Nephron (organoid): ENCODE measurements at regions not wholly inside any gene's neighbourhood (a gene's known extent, or its start where the extent isn't known, plus 50 kb on each side); places are given as distances from the start of the nearest gene placed in this dataset.
"Not testable (repeated sequence)": the region's sequence is repeated elsewhere in the genome, so short reads cannot be mapped to it uniquely, and the experiment has no call there.

Source experiments
- H3K27ac Mint-ChIP-seq, 3 experiments: 2 replicates each; pipeline ENCODE4 v1.8.0; 2020; ENCODE audit warnings: mixed read lengths in 3 of 3, mild to moderate bottlenecking in 2 of 3, moderate library complexity in 1 of 3
- H3K27me3 Mint-ChIP-seq: 2 replicates; pipeline ENCODE4 v1.8.0; 2021; ENCODE audit warnings: low read depth, mild to moderate bottlenecking, moderate library complexity, mixed read lengths
- H3K36me3 Mint-ChIP-seq: 2 replicates; pipeline ENCODE4 v1.8.0; 2020; ENCODE audit warnings: low read depth, mixed read lengths
- H3K4me1 Mint-ChIP-seq: 2 replicates; pipeline ENCODE4 v1.8.0; 2020; ENCODE audit warnings: mixed read lengths
- H3K4me3 Mint-ChIP-seq, 3 experiments: 2 replicates each; pipeline ENCODE4 v1.8.0; 2020; ENCODE audit warnings: mild to moderate bottlenecking in 3 of 3, mixed read lengths in 3 of 3, moderate library complexity in 2 of 3
- H3K9me3 Mint-ChIP-seq: 2 replicates; pipeline ENCODE4 v1.8.0; 2020; ENCODE audit warnings: mixed read lengths

GRCh38 chr2:91567546-91568335 is 2876.3 kb downstream of the RPIA start:
- H3K27me3 Mint-ChIP-seq, H3K4me3 Mint-ChIP-seq, H3K4me1 Mint-ChIP-seq, H3K27ac Mint-ChIP-seq, H3K9me3 Mint-ChIP-seq, H3K36me3 Mint-ChIP-seq: not testable (repeated sequence)

GRCh38 chr2:91568391-91569338 is 2877.2 kb downstream of the RPIA start:
- H3K4me1 Mint-ChIP-seq, H3K27me3 Mint-ChIP-seq, H3K27ac Mint-ChIP-seq, H3K36me3 Mint-ChIP-seq, H3K4me3 Mint-ChIP-seq: not testable (repeated sequence)
- peaks cover 11% of the 10 kb centered on the region for H3K9me3 Mint-ChIP-seq

DNA sequence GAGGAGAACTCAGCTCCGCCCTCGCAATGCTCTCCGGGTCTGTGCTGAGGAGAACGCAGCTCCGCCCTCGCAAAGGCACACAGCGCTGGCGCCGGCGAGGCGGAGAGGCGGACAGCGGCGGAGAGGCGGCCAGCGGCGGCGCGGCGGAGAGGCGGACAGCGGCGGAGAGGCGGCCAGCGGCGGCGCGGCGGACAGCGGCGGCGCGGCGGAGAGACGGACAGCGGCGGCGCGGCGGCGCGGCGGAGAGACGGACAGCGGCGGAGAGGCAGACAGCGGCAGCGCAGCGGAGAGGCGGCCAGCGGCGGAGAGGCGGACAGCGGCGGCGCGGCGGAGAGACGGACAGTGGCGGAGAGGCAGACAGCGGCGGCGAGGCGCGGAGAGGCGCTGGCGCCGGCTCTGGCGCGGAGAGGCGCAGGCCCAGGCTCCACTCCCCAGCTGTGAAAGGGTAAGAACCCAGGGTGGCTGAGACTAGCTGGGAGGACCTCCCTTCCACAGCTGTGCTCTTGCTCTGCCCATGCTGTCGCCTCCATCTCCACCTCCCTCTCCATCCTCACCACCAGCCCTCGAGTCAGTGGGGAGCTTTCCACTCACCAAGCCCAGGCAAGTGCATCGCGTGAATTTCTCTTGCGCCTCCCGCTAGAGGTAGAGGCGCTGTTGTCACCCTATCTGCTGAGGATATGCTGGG is 2879.9 kb downstream of the RPIA start:
- H3K27ac Mint-ChIP-seq, H3K27me3 Mint-ChIP-seq, H3K36me3 Mint-ChIP-seq: not testable (repeated sequence)

DNA sequence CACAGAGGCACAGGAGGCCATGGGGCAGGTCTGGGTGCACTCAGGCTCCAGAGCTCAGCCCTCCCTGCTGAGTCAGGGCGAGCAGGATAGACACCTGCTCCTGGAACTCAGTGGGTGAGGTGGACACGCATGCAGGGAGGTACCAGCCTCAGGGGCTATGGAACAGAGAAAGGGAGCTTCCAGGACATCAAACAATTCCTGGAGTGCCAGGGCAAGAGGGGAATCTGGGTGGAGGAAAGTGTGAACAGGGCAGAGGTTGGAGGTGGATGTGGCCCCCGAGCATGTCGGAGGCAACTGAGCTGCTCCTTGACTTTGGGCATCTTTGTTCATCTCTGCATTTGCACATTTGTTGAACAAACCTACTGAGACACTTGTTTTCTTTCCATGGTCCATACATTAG is 2881.5 kb downstream of the RPIA start:
- H3K27ac Mint-ChIP-seq, H3K36me3 Mint-ChIP-seq, H3K4me3 Mint-ChIP-seq, H3K4me1 Mint-ChIP-seq, H3K27me3 Mint-ChIP-seq: not testable (repeated sequence)
- H3K9me3 Mint-ChIP-seq: peaks cover 18% of the 10 kb centered on the region

More for the DNA sequence above, 2879.9 kb downstream of the RPIA start:
- Mint-ChIP-seq H3K4me3 (peak overlapping the region; percentile 32 to 59 (median 46)), H3K9me3 (peaks cover 13% of the 10 kb centered on the region)
- not testable (repeated sequence) for H3K4me1 Mint-ChIP-seq

- not testable (repeated sequence) for H3K4me3 Mint-ChIP-seq, H3K27ac Mint-ChIP-seq, H3K4me1 Mint-ChIP-seq, H3K27me3 Mint-ChIP-seq, H3K36me3 Mint-ChIP-seq
- peaks cover 18% of the 10 kb centered on the region for H3K9me3 Mint-ChIP-seq
These were observed 2882.3 kb downstream of the RPIA start for GRCh38 chr2:91573755-91574154.

GRCh38 chr2:91574255-91574654 is 2882.8 kb downstream of the RPIA start:
- H3K27ac Mint-ChIP-seq, H3K27me3 Mint-ChIP-seq, H3K4me3 Mint-ChIP-seq, H3K36me3 Mint-ChIP-seq, H3K4me1 Mint-ChIP-seq: not testable (repeated sequence)
- H3K9me3 Mint-ChIP-seq: peaks cover 18% of the 10 kb centered on the region

DNA sequence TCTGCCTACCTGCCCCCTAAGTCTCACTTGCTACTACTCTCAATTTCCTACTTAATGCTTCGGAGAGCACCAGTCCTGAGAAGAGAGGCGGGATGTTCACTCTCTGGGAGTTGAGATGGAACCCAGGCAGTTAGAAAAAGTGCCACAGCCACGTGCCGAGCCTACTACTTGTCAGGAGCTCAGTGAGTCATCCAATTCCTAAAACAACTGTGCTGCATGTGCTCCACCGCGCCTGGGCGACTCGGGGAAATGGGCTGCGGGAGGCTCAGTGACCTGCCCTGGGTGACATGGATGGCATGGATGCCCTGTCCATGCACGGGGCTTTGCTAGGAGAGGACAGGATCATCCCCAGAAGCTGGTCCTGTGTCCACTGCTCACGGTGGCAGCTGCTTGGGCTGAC is 2884.2 kb downstream of the RPIA start:
- H3K9me3 Mint-ChIP-seq: peaks cover 25% of the 10 kb centered on the region
- not testable (repeated sequence) for H3K4me1 Mint-ChIP-seq, H3K27ac Mint-ChIP-seq, H3K27me3 Mint-ChIP-seq, H3K36me3 Mint-ChIP-seq, H3K4me3 Mint-ChIP-seq

DNA sequence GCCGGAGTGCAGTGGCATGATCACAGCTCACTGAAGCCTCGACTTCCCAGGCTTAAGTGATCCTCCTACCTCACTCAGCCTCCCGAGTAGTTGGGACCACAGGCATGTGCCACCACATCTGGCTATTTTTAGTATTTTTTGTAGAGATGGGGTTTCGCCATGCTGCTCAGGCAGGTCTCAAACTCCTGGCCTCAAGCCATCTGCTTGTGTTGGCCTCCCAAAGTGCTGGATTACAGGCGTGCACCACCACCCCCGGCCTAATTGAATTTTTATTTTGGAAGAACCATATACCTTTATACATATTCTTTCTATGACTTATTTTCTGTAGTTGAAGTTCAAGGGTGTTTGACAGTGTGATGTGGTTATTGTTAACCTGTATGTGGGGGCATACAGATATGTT is 2885.9 kb downstream of the RPIA start:
- H3K9me3 Mint-ChIP-seq: peaks cover 25% of the 10 kb centered on the region
- H3K4me1 Mint-ChIP-seq, H3K4me3 Mint-ChIP-seq, H3K27me3 Mint-ChIP-seq, H3K27ac Mint-ChIP-seq, H3K36me3 Mint-ChIP-seq: not testable (repeated sequence)

- H3K36me3 Mint-ChIP-seq: not testable (repeated sequence)
These were observed 2887.2 kb downstream of the RPIA start for GRCh38 chr2:91578678-91579077.

GRCh38 chr2:91579555-91579954 is 2888.1 kb downstream of the RPIA start:
- not testable (repeated sequence) for H3K27me3 Mint-ChIP-seq, H3K4me1 Mint-ChIP-seq, H3K27ac Mint-ChIP-seq, H3K36me3 Mint-ChIP-seq, H3K4me3 Mint-ChIP-seq
- peaks cover 30% of the 10 kb centered on the region for H3K9me3 Mint-ChIP-seq

More at GRCh38 chr2:91578678-91579077, 2887.2 kb downstream of the RPIA start:
- H3K9me3 Mint-ChIP-seq: peaks cover 23% of the 10 kb centered on the region
- not testable (repeated sequence) for H3K4me3 Mint-ChIP-seq, H3K4me1 Mint-ChIP-seq, H3K27me3 Mint-ChIP-seq, H3K27ac Mint-ChIP-seq

DNA sequence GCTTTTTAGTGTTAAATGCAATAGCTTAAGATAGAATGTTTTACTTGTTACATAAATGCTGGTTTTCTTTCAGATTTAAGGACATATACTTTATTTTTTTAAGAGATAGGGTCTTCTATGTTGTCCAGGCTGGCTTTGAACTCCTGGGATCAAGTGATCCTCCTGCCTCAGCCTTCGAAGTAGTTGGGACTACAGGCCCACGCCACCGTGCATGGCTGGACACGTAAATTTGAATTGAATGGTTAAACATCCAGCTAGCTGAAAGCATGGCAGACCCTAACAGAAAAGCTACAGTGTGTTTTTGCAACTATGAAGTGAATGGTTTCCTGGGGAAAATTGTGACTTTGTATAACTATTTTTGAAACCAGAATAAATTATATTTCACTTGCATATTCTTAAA is 2888.6 kb downstream of the RPIA start:
- H3K27me3 Mint-ChIP-seq, H3K27ac Mint-ChIP-seq, H3K4me3 Mint-ChIP-seq, H3K36me3 Mint-ChIP-seq, H3K4me1 Mint-ChIP-seq: not testable (repeated sequence)
- H3K9me3 Mint-ChIP-seq: peaks cover 32% of the 10 kb centered on the region

DNA sequence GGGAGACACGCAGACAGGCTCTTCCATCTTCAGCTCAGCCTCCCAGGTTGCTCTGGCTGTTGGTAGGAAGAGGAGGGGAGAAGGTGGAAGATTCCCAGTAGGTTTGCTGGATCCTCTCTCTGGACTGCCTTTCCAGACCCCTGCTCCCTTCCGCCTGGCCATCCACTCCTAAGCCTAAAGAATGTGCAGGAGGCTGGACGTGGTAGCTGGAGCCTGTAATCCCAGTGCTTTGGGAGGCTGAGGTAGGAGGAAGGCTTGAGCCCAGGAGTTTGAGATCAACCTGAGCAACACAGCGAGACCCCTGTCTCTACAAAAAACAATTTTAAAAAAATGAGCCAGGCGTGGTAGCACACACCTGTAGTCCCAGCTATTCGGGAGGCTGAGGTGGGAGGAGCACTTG is 2895.6 kb downstream of the RPIA start:
- peaks cover 40% of the 10 kb centered on the region for H3K9me3 Mint-ChIP-seq
- H3K27me3 Mint-ChIP-seq, H3K4me3 Mint-ChIP-seq: not testable (repeated sequence)

DNA sequence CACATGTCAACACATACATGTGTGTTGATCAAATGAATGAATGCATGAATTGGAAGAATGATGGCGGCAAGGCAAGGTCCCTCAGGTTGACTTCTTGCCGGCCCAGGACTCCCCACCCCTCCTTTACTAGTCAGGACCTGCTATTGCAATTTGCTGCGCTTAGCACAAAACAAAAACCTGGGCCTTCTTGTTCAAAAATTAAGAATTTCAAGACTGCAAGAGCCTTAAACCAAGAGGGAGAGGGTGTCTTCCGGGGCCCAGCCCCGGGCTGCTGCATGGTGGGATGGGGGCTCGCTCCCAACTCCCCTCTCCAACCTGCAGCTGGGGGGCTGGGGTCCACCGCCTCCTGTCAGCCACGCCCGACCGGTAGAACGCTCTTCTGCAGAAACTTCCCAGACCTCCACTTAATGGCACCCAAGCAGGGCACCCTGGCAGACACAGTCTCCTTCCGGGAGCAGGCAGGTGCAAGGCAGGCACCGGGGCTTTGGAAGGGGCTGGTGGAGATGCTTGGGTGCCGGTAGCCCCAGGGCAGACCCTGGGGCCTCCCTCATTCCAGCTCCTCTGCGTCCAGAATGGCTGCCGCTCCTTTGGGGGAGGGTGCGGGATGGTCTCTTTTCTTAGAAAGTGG is 2896.5 kb downstream of the RPIA start:
- not testable (repeated sequence) for H3K4me3 Mint-ChIP-seq, H3K27me3 Mint-ChIP-seq, H3K27ac Mint-ChIP-seq, H3K36me3 Mint-ChIP-seq, H3K4me1 Mint-ChIP-seq
- H3K9me3 Mint-ChIP-seq: peaks cover 40% of the 10 kb centered on the region

More for the DNA sequence above, 2895.6 kb downstream of the RPIA start:
- not testable (repeated sequence) for H3K4me1 Mint-ChIP-seq, H3K27ac Mint-ChIP-seq, H3K36me3 Mint-ChIP-seq

DNA sequence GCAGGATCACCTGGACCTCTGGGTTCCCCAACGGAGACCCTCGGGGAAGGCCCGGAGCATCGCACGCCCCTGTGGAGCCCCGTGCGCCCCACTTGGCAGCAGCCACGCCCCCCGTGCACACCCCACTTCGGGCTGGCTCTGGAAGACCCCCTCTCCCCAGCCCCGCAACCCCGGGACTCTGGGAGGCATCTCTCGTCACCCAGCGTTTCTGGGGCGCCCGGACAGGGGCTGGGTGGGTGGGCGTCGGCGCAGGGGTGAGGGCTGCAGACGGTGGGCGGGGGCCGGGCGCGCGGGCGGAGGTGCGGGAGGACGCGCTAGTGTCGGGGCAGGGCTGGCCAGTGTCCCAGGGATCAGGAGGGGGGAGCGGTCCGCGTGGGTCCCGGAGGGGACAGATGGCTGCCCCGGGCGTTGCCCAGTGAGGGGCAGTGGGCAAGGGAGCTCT is 2897.3 kb downstream of the RPIA start:
- not testable (repeated sequence) for H3K27me3 Mint-ChIP-seq, H3K4me1 Mint-ChIP-seq, H3K4me3 Mint-ChIP-seq, H3K36me3 Mint-ChIP-seq, H3K27ac Mint-ChIP-seq
- H3K9me3 Mint-ChIP-seq: peaks cover 36% of the 10 kb centered on the region
